ENCODE measurements at regions not wholly inside any gene's neighbourhood (a gene's known extent, or its start where the extent isn't known, plus 50 kb on each side); places are given as distances from the start of the nearest gene placed in this dataset.
"Not testable (repeated sequence)": the region's sequence is repeated elsewhere in the genome, so short reads cannot be mapped to it uniquely, and the experiment has no call there.

GRCh38 chr11:98409069-98409468 is 611.7 kb upstream of the CNTN5 start:
- TF ChIP-seq CTCF (IDR thresholded peaks at IDR 0.05 in 4 of 5, conservative IDR thresholded peaks at IDR 0.05 in 1 of 5) = no peak
- TF ChIP-seq POLR2A (IDR thresholded peaks at IDR 0.05) = no peak

GRCh38 chr11:98411777-98412176 is 609.0 kb upstream of the CNTN5 start:
- ATAC-seq (no peak), DNase-seq (no peak)
- TF ChIP-seq POLR2A (IDR thresholded peaks at IDR 0.05) (no peak), CTCF (IDR thresholded peaks at IDR 0.05 in 4 of 5, conservative IDR thresholded peaks at IDR 0.05 in 1 of 5) (no peak)
- H3K36me3 ChIP-seq = no peaks in the 10 kb centered on the region
- H3K9me3 ChIP-seq = no peaks in the 10 kb centered on the region
- no peak overlapping the region for H3K27ac ChIP-seq
- no peaks in the 10 kb centered on the region for H3K27me3 ChIP-seq
- intact Hi-C loops (cut with DNase I; ENCODE audit: low total_unique reads) = no loop called here
- no peak overlapping the region for H3K4me3 ChIP-seq
- in situ Hi-C loops (cut with MboI; ENCODE audit: low sequenced_read_pairs in 4 of 4) = no loop called here
- H3K4me1 ChIP-seq = no peaks in the 10 kb centered on the region

More at GRCh38 chr11:98409069-98409468, 611.7 kb upstream of the CNTN5 start:
- Histone ChIP-seq H3K27ac (no peak overlapping the region), H3K27me3 (no peaks in the 10 kb centered on the region), H3K4me3 (no peak overlapping the region), H3K9me3 (no peaks in the 10 kb centered on the region), H3K36me3 (no peaks in the 10 kb centered on the region), H3K4me1 (no peaks in the 10 kb centered on the region)
- in situ Hi-C loops (cut with MboI; ENCODE audit: low sequenced_read_pairs in 4 of 4) (no loop called here), intact Hi-C loops (cut with DNase I; ENCODE audit: low total_unique reads) (no loop called here)
- no peak for ATAC-seq
- DNase-seq = no peak

- no peak for DNase-seq
- intact Hi-C loops (cut with DNase I; ENCODE audit: low total_unique reads) = no loop called here
- H3K4me3 ChIP-seq = no peak overlapping the region
- H3K9me3 ChIP-seq = no peaks in the 10 kb centered on the region
- H3K4me1 ChIP-seq = no peaks in the 10 kb centered on the region
- no peaks in the 10 kb centered on the region for H3K27me3 ChIP-seq
- in situ Hi-C loops (cut with MboI; ENCODE audit: low sequenced_read_pairs in 4 of 4) = no loop called here
- H3K27ac ChIP-seq = no peak overlapping the region
- TF ChIP-seq CTCF (IDR thresholded peaks at IDR 0.05 in 4 of 5, conservative IDR thresholded peaks at IDR 0.05 in 1 of 5) (no peak), POLR2A (IDR thresholded peaks at IDR 0.05) (no peak)
- ATAC-seq = no peak
- H3K36me3 ChIP-seq = no peaks in the 10 kb centered on the region
Observed at GRCh38 chr11:98417256-98417755, 603.4 kb upstream of the CNTN5 start.

GRCh38 chr11:98423933-98424332 is 596.8 kb upstream of the CNTN5 start:
- intact Hi-C loops (cut with DNase I; ENCODE audit: low total_unique reads) (no loop called here), in situ Hi-C loops (cut with MboI; ENCODE audit: low sequenced_read_pairs in 4 of 4) (no loop called here)
- Histone ChIP-seq H3K4me1 (no peaks in the 10 kb centered on the region), H3K4me3 (no peak overlapping the region), H3K36me3 (no peaks in the 10 kb centered on the region), H3K27me3 (no peaks in the 10 kb centered on the region), H3K9me3 (peaks cover 0 to 3% (median 0%) of the 10 kb centered on the region in 3 donors), H3K27ac (no peak overlapping the region)
- ATAC-seq = no peak
- DNase-seq = no peak
- TF ChIP-seq CTCF (IDR thresholded peaks at IDR 0.05 in 4 of 5, conservative IDR thresholded peaks at IDR 0.05 in 1 of 5) (no peak), POLR2A (IDR thresholded peaks at IDR 0.05) (no peak)

GRCh38 chr11:98424773-98425172 is 596.0 kb upstream of the CNTN5 start:
- intact Hi-C loops (cut with DNase I; ENCODE audit: low total_unique reads); H3K9me3 ChIP-seq; H3K27me3 ChIP-seq; H3K36me3 ChIP-seq; in situ Hi-C loops (cut with MboI; ENCODE audit: low sequenced_read_pairs in 4 of 4); H3K4me1 ChIP-seq; H3K27ac ChIP-seq; DNase-seq; H3K4me3 ChIP-seq; ATAC-seq: not testable (repeated sequence)

Data from gastrocnemius medialis (tissue), 4 donors.